Epithelial cell of prostate (primary cell): ENCODE measurements at regions not wholly inside any gene's neighbourhood (a gene's known extent, or its start where the extent isn't known, plus 50 kb on each side); places are given as distances from the start of the nearest gene placed in this dataset.

Source experiments
- DNase-seq: peaks from one replicate; pipeline ENCODE4 v3.0.0-alpha.2; 2011; ENCODE audit warnings: low read depth, low spot score
- H3K27ac ChIP-seq: fragments of 450-650 bp; 2 replicates; pipeline ENCODE4 v1.5.1; 2017; ENCODE audit warnings: mild to moderate bottlenecking

- H3K27ac ChIP-seq, result no peak overlapping the region
- no peak for DNase-seq
Measured at GRCh38 chr11:28738549-28738948, 630.4 kb downstream of the METTL15 start.

GRCh38 chr11:28736256-28736655, 628.1 kb downstream of the METTL15 start:
- no peak for DNase-seq
- no peak overlapping the region for H3K27ac ChIP-seq

GRCh38 chr11:28735511-28735910, 627.3 kb downstream of the METTL15 start:
- DNase-seq, result no peak
- no peak overlapping the region for H3K27ac ChIP-seq

DNA sequence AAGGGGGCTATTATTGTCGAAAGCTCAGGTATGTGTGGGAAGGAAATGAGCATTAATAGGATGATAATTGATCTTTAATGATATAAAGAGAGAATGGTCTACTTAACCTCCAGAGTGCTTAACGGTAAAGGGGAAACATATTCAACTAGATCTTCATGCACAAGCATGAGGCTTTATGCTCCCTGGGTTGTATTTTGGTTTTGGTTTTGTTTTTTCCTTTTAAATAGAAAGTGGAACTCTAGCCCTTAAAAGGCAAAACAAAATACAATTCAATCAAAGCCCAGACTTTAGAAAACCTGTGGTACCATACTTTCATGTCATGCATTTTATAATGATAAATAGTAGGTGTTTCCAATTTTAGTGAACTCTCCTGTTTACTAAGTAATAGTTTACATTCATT, 622.7 kb downstream of the METTL15 start:
- DNase-seq, result no peak
- H3K27ac ChIP-seq, result no peak overlapping the region

- no peak for DNase-seq
- H3K27ac ChIP-seq, result no peak overlapping the region
Measured at GRCh38 chr11:28730336-28730735, 622.1 kb downstream of the METTL15 start.

GRCh38 chr11:28729339-28729738, 621.2 kb downstream of the METTL15 start:
- no peak overlapping the region for H3K27ac ChIP-seq
- DNase-seq, result no peak

DNA sequence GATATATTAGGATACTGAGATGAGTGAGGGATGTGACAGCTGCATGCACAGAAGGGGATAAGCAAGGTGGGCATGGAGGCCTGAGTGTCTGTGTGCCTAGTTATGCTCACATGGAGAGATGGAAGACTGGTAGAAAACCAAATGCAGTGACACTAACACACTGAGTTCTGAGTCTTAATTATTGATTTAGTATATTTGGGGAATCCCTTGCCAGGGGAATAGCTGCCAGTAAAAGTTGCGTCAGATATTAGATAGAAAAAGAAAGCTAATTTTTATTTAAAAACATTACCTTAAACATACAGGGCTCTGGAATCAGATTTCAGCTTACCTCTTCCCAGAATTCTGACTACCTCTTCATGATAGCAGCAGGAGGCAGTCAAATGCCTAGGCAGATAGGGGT, 620.5 kb downstream of the METTL15 start:
- DNase-seq, result no peak
- no peak overlapping the region for H3K27ac ChIP-seq

GRCh38 chr11:28727254-28727653, 619.1 kb downstream of the METTL15 start:
- no peak for DNase-seq

GRCh38 chr11:28726432-28726831, 618.2 kb downstream of the METTL15 start:
- H3K27ac ChIP-seq, result no peak overlapping the region
- DNase-seq, result no peak

More at GRCh38 chr11:28727254-28727653, 619.1 kb downstream of the METTL15 start:
- H3K27ac ChIP-seq, result no peak overlapping the region

DNA sequence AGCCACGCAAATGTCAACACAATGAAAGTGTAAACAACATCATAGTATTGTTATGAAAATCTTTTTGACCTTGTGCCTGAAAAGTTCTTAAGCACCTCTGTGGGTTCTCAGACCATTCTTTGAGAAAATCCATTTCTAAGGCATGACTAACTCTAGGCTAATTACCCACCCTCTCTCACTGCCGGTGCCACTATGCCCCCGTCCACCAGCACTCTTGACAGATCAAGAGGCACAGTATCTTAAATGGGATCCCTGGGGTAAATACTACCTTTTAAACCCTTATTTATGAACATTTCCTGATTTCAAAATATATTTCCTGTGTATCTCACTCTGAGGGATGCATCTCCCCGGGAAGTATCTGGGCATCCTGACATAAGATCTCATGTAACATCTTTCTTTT, 607.5 kb downstream of the METTL15 start:
- no peak for DNase-seq
- no peak overlapping the region for H3K27ac ChIP-seq

DNA sequence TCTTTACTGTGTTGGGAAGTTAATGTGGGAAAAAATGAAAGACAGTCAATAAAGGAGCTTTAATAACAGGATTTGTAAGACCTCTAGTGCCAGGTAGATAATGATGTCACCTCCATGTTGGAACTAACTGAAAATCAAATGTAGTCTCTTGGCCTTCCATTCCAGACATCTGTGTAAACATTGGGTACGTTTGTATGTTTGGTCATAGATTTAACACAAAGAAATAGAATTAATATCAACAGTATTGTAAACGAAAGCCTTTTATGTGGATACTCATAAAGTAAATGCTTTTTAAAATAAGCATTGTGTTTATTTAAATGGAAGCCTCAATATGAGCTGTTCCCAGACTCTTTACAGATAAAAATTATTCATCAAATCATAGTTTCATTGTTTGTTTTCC, 605.7 kb downstream of the METTL15 start:
- H3K27ac ChIP-seq, result no peak overlapping the region
- no peak for DNase-seq

GRCh38 chr11:28708075-28708474, 599.9 kb downstream of the METTL15 start:
- H3K27ac ChIP-seq, result no peak overlapping the region

GRCh38 chr11:28704801-28705200, 596.6 kb downstream of the METTL15 start:
- no peak overlapping the region for H3K27ac ChIP-seq
- DNase-seq, result no peak

More at GRCh38 chr11:28708075-28708474, 599.9 kb downstream of the METTL15 start:
- DNase-seq, result no peak

DNA sequence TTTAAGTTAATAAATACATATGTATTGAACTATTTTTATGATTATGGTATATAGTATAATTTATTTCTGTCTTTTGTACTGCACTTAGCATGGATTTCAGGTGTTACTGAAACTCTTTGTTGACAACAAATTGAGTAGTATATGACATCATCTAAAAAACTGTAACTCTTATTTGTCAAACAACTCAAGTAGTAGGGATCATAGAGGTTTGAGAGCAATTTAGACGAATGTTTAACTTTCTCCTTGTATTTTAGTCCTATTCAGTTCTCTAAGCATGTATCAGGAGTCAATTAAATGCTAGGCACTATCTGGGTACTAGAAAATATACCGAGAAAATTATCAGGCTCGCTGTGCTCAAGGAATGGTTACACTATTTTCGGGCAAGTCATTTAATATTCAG, 595.2 kb downstream of the METTL15 start:
- DNase-seq, result no peak
- peak overlapping the region; percentile 73 for H3K27ac ChIP-seq

DNA sequence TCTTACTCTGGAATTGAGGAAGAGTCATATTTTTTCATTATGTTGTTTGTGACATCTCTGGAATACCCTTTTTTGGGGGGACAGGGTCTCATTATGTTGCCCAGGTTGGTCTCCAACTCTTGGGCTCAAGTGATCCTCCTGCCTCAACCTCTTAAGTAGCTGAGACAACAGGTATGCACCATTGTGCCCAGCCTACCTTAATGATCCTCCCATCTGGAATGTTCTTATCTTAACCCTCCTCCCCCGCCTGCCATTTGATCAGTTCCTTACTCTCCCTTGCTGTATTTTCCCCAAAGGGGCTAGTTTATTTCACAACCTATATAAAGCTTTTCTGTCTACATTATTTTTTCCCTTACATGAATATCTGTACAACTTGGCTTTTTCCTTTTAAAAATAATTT, 594.7 kb downstream of the METTL15 start:
- no peak for DNase-seq
- peak overlapping the region; percentile 73 for H3K27ac ChIP-seq

- H3K27ac ChIP-seq, result peak overlapping the region; percentile 73
- no peak for DNase-seq
Measured at GRCh38 chr11:28702450-28702790, 594.2 kb downstream of the METTL15 start.

GRCh38 chr11:28701760-28702449, 593.7 kb downstream of the METTL15 start:
- no peak for DNase-seq
- peak overlapping the region; percentile 73 for H3K27ac ChIP-seq

- no peak for DNase-seq
Measured at GRCh38 chr11:28699701-28700100, 591.5 kb downstream of the METTL15 start.

DNA sequence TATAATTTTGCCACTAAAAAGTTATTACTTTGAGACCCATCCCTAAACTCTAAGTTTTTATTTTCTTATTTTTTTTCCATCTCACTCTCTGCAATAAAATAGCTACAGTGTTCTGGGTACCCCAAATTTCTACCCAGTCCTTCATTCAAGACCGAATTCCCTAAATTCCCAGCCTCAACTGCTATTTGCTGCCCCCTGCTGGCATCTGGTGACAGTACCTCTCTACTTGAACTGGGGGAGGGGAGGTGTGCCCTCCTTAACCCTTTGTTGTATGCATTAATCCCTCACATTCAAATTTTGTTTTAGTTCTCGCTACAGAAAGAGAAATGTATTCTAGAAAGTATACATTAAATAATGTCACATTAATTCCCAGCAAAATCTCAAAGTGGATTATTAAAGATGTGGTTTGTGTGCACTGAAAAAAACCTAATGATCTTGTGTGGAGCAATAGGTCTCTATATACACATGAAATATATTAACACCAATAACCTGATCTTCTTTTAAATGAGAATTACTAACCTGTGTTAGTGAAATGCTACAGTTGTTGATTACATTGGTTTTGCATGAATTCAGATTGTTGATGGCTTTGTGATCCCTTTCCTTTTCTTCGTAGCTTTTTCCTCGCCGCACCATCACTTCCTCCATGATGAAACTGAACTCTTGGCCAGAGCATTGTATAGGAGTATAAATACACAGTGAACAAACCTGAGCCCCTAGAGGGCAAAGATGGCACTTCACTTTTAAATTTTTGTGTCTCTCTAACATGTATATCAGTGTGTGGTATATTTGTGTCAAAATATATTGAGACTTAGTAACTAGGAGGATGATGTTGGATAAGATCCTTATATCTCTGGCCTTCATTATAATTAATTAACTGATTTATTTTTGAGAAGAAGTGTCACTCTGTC, 590.0 kb downstream of the METTL15 start:
- no peak for DNase-seq
- no peak overlapping the region for H3K27ac ChIP-seq

More at GRCh38 chr11:28699701-28700100, 591.5 kb downstream of the METTL15 start:
- no peak overlapping the region for H3K27ac ChIP-seq

DNA sequence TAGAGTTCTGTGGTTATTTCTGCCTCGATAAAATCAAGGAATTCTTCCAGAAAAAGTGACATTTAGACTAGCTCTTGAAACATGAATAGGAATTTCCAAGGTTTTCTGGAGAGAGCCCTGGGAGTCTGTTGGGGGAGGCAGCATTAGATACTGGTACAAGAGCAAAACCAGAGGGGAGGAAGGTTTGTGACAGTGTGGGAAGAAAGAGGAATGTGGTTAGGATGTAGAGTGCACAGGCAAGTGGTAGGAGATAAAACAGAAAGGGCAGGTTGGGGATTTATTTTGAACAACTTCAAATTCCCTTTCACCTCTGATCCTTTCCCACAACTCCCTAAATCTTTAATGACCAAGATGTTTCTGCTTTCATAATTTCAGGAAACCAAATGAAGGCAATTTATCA, 588.4 kb downstream of the METTL15 start:
- no peak overlapping the region for H3K27ac ChIP-seq

GRCh38 chr11:28690746-28691145, 582.6 kb downstream of the METTL15 start:
- no peak for DNase-seq
- H3K27ac ChIP-seq, result no peak overlapping the region

More for the DNA sequence above, 588.4 kb downstream of the METTL15 start:
- DNase-seq, result no peak
